WTC11 (cell line): ENCODE measurements at regions not wholly inside any gene's neighbourhood (a gene's known extent, or its start where the extent isn't known, plus 50 kb on each side); places are given as distances from the start of the nearest gene placed in this dataset.

Experiments used
- ATAC-seq: fragments of 200-7000 bp; cut with Tn5 transposase; 2 replicates; pipeline ENCODE4 v1.10.0; 2021; ENCODE audit warnings: mild to moderate bottlenecking, moderate library complexity
- CTCF ChIA-PET: fragments of 300-600 bp; sonication (Branson Sonifier 250); formaldehyde crosslinking; loops from one replicate; lab custom pipeline; 2021; ENCODE audit warnings: antibody characterized with exemption; lab: Charles Lee
- POLR2A ChIA-PET: fragments of 350-600 bp; sonication (Branson Sonifier 250); formaldehyde crosslinking; loops from one replicate; lab custom pipeline; 2021; ENCODE audit warnings: antibody characterized with exemption; lab: Charles Lee
- DNase-seq: peaks from one replicate; pipeline ENCODE4 v3.0.0; 2021; ENCODE audit warnings: low spot score
- H3K27ac Mint-ChIP-seq: 2 replicates; pipeline ENCODE4 v1.8.0; 2021; ENCODE audit warnings: mixed read lengths
- H3K27me3 Mint-ChIP-seq: 2 replicates; pipeline ENCODE4 v1.8.0; 2021; ENCODE audit warnings: low read depth, mild to moderate bottlenecking, moderate library complexity, mixed read lengths
- H3K36me3 Mint-ChIP-seq: 2 replicates; pipeline ENCODE4 v1.8.0; 2021; ENCODE audit warnings: mixed read lengths
- H3K4me1 Mint-ChIP-seq: 2 replicates; pipeline ENCODE4 v1.8.0; 2022; ENCODE audit warnings: mixed read lengths
- H3K4me3 Mint-ChIP-seq: 2 replicates; pipeline ENCODE4 v1.8.0; 2021; ENCODE audit warnings: mild to moderate bottlenecking, moderate library complexity, mixed read lengths
- H3K9me3 Mint-ChIP-seq: 2 replicates; pipeline ENCODE4 v1.8.0; 2021; ENCODE audit warnings: mixed read lengths
- ATF1 ChIP-seq: sonication (generic); formaldehyde crosslinking; IDR thresholded peaks from 2 replicates; pipeline ENCODE4 v1.8.1; 2023; ENCODE audit warnings: mild to moderate bottlenecking, moderate library complexity, missing genetic modification reagents
- CREM ChIP-seq: sonication (generic); formaldehyde crosslinking; IDR thresholded peaks from 2 replicates; pipeline ENCODE4 v1.8.1; 2022; ENCODE audit warnings: mild to moderate bottlenecking, missing genetic modification reagents, moderate library complexity
- ELF4 ChIP-seq: sonication (generic); formaldehyde crosslinking; IDR thresholded peaks from 2 replicates; pipeline ENCODE4 v1.8.1; 2022; ENCODE audit warnings: low read depth, mild to moderate bottlenecking, moderate library complexity, missing genetic modification reagents
- ESRRA ChIP-seq: sonication (generic); formaldehyde crosslinking; IDR thresholded peaks from 2 replicates; pipeline ENCODE4 v1.8.1; 2022; ENCODE audit warnings: mild to moderate bottlenecking, missing genetic modification reagents, borderline replicate concordance
- GABPB1 ChIP-seq: sonication (generic); formaldehyde crosslinking; IDR thresholded peaks from 2 replicates; pipeline ENCODE4 v1.8.1; 2023; ENCODE audit warnings: mild to moderate bottlenecking, missing genetic modification reagents
- IRF2 ChIP-seq: sonication (generic); formaldehyde crosslinking; IDR thresholded peaks from 2 replicates; pipeline ENCODE4 v1.8.0; 2022; ENCODE audit warnings: low read depth, missing genetic modification reagents, borderline replicate concordance
- MXD4 ChIP-seq: fragments of 250-450 bp; sonication (Bioruptor Pico); IDR thresholded peaks from 2 replicates; pipeline ENCODE4 v1.8.0; 2021; ENCODE audit warnings: mild to moderate bottlenecking, moderate library complexity, borderline replicate concordance
- NFYB ChIP-seq: sonication (generic); formaldehyde crosslinking; conservative IDR thresholded peaks from 2 replicates; pipeline ENCODE4 v1.8.0; 2022; ENCODE audit warnings: low read depth, missing genetic modification reagents
- OVOL2 ChIP-seq: fragments of 250-450 bp; sonication (Bioruptor Pico); IDR thresholded peaks from 2 replicates; pipeline ENCODE4 v1.9.0; 2021; ENCODE audit warnings: mild to moderate bottlenecking, borderline replicate concordance
- ZNF121 ChIP-seq: sonication (generic); formaldehyde crosslinking; IDR thresholded peaks from 2 replicates; pipeline ENCODE4 v1.8.0; 2023; ENCODE audit warnings: missing genetic modification reagents
- ZNF138 ChIP-seq: sonication (generic); formaldehyde crosslinking; conservative IDR thresholded peaks from 2 replicates; pipeline ENCODE4 v1.8.1; 2022; ENCODE audit warnings: mild to moderate bottlenecking, moderate library complexity, missing genetic modification reagents
- ZNF263 ChIP-seq: sonication (generic); formaldehyde crosslinking; IDR thresholded peaks from 2 replicates; pipeline ENCODE4 v1.8.1; 2022; ENCODE audit warnings: low read depth, mild to moderate bottlenecking, moderate library complexity, missing genetic modification reagents
- ZNF671 ChIP-seq: fragments of 250-450 bp; sonication (Bioruptor Pico); IDR thresholded peaks from 2 replicates; pipeline ENCODE4 v1.8.0; 2021; ENCODE audit warnings: mild to moderate bottlenecking
- TF ChIP-seq, protein P1 (sequence below): sonication (generic); formaldehyde crosslinking; conservative IDR thresholded peaks from 2 replicates; pipeline ENCODE4 v1.8.1; 2023; ENCODE audit warnings: mild to moderate bottlenecking, low read depth, missing genetic modification reagents, moderate library complexity
- TF ChIP-seq, protein P2 (sequence below): fragments of 250-450 bp; sonication (Bioruptor Pico); IDR thresholded peaks from 2 replicates; pipeline ENCODE4 v1.9.0; 2021; ENCODE audit warnings: mild to moderate bottlenecking
- TF ChIP-seq, protein P3 (sequence below): sonication (generic); formaldehyde crosslinking; IDR thresholded peaks from 2 replicates; pipeline ENCODE4 v1.8.1; 2023; ENCODE audit warnings: mild to moderate bottlenecking, moderate library complexity, missing genetic modification reagents
- TF ChIP-seq, protein P4 (sequence below): sonication (generic); formaldehyde crosslinking; IDR thresholded peaks from 2 replicates; pipeline ENCODE4 v1.8.0; 2022; ENCODE audit warnings: mild to moderate bottlenecking, missing genetic modification reagents
- TF ChIP-seq, protein P5 (sequence below): sonication (generic); formaldehyde crosslinking; IDR thresholded peaks from 2 replicates; pipeline ENCODE4 v1.8.0; 2022; ENCODE audit warnings: missing genetic modification reagents
- TF ChIP-seq, protein P6 (sequence below): sonication (generic); formaldehyde crosslinking; IDR thresholded peaks from 2 replicates; pipeline ENCODE4 v1.8.1; 2022; ENCODE audit warnings: low read depth, missing genetic modification reagents, borderline replicate concordance
- TF ChIP-seq, protein P7 (sequence below): sonication (generic); formaldehyde crosslinking; IDR thresholded peaks from 2 replicates; pipeline ENCODE4 v1.8.1; 2023; ENCODE audit warnings: mild to moderate bottlenecking, missing genetic modification reagents, borderline replicate concordance

DNA sequence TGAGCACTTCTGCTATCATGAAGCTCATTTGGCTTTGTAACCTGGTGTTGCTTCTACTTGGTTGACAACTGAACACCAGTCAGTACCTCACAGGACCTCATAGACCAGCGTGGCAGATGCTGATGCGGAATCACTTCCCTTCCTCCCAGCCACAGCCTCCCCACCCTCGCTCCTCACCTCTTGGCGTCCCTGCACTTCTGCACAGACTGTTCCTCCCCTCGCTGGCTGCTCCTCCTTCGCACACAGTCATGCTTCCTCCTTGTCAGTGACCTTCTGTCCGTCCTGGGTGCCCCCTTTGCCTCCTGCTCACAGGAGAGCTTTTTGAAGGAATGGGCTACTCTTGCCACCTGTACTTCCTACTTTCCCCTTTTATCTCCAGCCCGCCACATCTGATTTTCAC is 61.4 kb upstream of the CTBP2 start (continued):
- TF ChIP-seq, protein P1, sequence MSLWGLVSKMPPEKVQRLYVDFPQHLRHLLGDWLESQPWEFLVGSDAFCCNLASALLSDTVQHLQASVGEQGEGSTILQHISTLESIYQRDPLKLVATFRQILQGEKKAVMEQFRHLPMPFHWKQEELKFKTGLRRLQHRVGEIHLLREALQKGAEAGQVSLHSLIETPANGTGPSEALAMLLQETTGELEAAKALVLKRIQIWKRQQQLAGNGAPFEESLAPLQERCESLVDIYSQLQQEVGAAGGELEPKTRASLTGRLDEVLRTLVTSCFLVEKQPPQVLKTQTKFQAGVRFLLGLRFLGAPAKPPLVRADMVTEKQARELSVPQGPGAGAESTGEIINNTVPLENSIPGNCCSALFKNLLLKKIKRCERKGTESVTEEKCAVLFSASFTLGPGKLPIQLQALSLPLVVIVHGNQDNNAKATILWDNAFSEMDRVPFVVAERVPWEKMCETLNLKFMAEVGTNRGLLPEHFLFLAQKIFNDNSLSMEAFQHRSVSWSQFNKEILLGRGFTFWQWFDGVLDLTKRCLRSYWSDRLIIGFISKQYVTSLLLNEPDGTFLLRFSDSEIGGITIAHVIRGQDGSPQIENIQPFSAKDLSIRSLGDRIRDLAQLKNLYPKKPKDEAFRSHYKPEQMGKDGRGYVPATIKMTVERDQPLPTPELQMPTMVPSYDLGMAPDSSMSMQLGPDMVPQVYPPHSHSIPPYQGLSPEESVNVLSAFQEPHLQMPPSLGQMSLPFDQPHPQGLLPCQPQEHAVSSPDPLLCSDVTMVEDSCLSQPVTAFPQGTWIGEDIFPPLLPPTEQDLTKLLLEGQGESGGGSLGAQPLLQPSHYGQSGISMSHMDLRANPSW (CRISPR knock-in tag) = no peak
- TF ChIP-seq, protein P2, sequence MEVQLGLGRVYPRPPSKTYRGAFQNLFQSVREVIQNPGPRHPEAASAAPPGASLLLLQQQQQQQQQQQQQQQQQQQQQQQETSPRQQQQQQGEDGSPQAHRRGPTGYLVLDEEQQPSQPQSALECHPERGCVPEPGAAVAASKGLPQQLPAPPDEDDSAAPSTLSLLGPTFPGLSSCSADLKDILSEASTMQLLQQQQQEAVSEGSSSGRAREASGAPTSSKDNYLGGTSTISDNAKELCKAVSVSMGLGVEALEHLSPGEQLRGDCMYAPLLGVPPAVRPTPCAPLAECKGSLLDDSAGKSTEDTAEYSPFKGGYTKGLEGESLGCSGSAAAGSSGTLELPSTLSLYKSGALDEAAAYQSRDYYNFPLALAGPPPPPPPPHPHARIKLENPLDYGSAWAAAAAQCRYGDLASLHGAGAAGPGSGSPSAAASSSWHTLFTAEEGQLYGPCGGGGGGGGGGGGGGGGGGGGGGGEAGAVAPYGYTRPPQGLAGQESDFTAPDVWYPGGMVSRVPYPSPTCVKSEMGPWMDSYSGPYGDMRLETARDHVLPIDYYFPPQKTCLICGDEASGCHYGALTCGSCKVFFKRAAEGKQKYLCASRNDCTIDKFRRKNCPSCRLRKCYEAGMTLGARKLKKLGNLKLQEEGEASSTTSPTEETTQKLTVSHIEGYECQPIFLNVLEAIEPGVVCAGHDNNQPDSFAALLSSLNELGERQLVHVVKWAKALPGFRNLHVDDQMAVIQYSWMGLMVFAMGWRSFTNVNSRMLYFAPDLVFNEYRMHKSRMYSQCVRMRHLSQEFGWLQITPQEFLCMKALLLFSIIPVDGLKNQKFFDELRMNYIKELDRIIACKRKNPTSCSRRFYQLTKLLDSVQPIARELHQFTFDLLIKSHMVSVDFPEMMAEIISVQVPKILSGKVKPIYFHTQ = no peak

DNA sequence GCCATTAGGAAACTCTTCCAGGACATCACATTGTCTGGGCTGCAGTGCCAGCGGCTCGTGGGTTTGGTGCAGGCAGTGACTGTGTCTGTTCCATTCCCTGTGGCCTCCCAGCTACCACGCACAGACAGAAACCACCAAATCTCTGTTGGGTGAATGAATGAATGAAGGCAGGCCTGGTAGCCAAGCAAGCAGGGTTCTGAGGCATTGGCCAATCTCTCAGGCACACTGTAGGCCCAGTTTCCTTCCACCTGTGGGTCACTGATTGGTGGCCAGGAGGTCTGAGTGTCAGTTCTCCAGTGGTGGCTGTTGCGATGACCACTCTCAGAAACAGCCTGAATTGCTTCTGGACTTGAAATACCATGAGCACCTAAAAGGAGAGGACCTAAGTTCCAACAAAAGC is 59.4 kb upstream of the CTBP2 start:
- Mint-ChIP-seq H3K27me3 (peaks cover 5% of the 10 kb centered on the region; the same call in 1 of the 2 replicates), H3K9me3 (no peaks in the 10 kb centered on the region), H3K36me3 (no peaks in the 10 kb centered on the region), H3K27ac (no peak overlapping the region), H3K4me3 (no peak overlapping the region), H3K4me1 (peaks cover 21% of the 10 kb centered on the region)
- CTCF ChIA-PET = no interaction called here
- DNase-seq (no peak), ATAC-seq (no peak)
- POLR2A ChIA-PET = no interaction called here
- TF ChIP-seq CREM = no peak
- no peak for TF ChIP-seq ATF1 (CRISPR knock-in tag)
- no peak for TF ChIP-seq ZNF671 (CRISPR knock-in tag)
- no peak for TF ChIP-seq GABPB1 (CRISPR knock-in tag)
- TF ChIP-seq ELF4 (CRISPR knock-in tag) = no peak
- no peak for TF ChIP-seq ZNF263 (CRISPR knock-in tag)
- TF ChIP-seq, protein P3, sequence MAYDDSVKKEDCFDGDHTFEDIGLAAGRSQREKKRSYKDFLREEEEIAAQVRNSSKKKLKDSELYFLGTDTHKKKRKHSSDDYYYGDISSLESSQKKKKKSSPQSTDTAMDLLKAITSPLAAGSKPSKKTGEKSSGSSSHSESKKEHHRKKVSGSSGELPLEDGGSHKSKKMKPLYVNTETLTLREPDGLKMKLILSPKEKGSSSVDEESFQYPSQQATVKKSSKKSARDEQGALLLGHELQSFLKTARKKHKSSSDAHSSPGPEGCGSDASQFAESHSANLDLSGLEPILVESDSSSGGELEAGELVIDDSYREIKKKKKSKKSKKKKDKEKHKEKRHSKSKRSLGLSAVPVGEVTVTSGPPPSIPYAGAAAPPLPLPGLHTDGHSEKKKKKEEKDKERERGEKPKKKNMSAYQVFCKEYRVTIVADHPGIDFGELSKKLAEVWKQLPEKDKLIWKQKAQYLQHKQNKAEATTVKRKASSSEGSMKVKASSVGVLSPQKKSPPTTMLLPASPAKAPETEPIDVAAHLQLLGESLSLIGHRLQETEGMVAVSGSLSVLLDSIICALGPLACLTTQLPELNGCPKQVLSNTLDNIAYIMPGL (CRISPR knock-in tag) = no peak
- TF ChIP-seq, protein P4, sequence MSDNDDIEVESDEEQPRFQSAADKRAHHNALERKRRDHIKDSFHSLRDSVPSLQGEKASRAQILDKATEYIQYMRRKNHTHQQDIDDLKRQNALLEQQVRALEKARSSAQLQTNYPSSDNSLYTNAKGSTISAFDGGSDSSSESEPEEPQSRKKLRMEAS (CRISPR knock-in tag) = no peak
- TF ChIP-seq ESRRA = no peak
- TF ChIP-seq NFYB (CRISPR knock-in tag) = no peak
- no peak for TF ChIP-seq OVOL2 (CRISPR knock-in tag)
- TF ChIP-seq, protein P5, sequence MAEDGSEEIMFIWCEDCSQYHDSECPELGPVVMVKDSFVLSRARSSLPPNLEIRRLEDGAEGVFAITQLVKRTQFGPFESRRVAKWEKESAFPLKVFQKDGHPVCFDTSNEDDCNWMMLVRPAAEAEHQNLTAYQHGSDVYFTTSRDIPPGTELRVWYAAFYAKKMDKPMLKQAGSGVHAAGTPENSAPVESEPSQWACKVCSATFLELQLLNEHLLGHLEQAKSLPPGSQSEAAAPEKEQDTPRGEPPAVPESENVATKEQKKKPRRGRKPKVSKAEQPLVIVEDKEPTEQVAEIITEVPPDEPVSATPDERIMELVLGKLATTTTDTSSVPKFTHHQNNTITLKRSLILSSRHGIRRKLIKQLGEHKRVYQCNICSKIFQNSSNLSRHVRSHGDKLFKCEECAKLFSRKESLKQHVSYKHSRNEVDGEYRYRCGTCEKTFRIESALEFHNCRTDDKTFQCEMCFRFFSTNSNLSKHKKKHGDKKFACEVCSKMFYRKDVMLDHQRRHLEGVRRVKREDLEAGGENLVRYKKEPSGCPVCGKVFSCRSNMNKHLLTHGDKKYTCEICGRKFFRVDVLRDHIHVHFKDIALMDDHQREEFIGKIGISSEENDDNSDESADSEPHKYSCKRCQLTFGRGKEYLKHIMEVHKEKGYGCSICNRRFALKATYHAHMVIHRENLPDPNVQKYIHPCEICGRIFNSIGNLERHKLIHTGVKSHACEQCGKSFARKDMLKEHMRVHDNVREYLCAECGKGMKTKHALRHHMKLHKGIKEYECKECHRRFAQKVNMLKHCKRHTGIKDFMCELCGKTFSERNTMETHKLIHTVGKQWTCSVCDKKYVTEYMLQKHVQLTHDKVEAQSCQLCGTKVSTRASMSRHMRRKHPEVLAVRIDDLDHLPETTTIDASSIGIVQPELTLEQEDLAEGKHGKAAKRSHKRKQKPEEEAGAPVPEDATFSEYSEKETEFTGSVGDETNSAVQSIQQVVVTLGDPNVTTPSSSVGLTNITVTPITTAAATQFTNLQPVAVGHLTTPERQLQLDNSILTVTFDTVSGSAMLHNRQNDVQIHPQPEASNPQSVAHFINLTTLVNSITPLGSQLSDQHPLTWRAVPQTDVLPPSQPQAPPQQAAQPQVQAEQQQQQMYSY (CRISPR knock-in tag) = no peak
- TF ChIP-seq, protein P6, sequence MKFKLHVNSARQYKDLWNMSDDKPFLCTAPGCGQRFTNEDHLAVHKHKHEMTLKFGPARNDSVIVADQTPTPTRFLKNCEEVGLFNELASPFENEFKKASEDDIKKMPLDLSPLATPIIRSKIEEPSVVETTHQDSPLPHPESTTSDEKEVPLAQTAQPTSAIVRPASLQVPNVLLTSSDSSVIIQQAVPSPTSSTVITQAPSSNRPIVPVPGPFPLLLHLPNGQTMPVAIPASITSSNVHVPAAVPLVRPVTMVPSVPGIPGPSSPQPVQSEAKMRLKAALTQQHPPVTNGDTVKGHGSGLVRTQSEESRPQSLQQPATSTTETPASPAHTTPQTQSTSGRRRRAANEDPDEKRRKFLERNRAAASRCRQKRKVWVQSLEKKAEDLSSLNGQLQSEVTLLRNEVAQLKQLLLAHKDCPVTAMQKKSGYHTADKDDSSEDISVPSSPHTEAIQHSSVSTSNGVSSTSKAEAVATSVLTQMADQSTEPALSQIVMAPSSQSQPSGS (CRISPR knock-in tag) = no peak
- TF ChIP-seq, protein P7, sequence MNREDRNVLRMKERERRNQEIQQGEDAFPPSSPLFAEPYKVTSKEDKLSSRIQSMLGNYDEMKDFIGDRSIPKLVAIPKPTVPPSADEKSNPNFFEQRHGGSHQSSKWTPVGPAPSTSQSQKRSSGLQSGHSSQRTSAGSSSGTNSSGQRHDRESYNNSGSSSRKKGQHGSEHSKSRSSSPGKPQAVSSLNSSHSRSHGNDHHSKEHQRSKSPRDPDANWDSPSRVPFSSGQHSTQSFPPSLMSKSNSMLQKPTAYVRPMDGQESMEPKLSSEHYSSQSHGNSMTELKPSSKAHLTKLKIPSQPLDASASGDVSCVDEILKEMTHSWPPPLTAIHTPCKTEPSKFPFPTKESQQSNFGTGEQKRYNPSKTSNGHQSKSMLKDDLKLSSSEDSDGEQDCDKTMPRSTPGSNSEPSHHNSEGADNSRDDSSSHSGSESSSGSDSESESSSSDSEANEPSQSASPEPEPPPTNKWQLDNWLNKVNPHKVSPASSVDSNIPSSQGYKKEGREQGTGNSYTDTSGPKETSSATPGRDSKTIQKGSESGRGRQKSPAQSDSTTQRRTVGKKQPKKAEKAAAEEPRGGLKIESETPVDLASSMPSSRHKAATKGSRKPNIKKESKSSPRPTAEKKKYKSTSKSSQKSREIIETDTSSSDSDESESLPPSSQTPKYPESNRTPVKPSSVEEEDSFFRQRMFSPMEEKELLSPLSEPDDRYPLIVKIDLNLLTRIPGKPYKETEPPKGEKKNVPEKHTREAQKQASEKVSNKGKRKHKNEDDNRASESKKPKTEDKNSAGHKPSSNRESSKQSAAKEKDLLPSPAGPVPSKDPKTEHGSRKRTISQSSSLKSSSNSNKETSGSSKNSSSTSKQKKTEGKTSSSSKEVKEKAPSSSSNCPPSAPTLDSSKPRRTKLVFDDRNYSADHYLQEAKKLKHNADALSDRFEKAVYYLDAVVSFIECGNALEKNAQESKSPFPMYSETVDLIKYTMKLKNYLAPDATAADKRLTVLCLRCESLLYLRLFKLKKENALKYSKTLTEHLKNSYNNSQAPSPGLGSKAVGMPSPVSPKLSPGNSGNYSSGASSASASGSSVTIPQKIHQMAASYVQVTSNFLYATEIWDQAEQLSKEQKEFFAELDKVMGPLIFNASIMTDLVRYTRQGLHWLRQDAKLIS = no peak
- no peak for TF ChIP-seq IRF2 (CRISPR knock-in tag)
- TF ChIP-seq ZNF138 (CRISPR knock-in tag) = no peak
- no peak for TF ChIP-seq MXD4
- TF ChIP-seq ZNF121 (CRISPR knock-in tag) = no peak
- TF ChIP-seq, all 79 proteins: peak for 0
